Coronary artery (tissue), 2 donors: ENCODE measurements at regions not wholly inside any gene's neighbourhood (a gene's known extent, or its start where the extent isn't known, plus 50 kb on each side); places are given as distances from the start of the nearest gene placed in this dataset.

Experiments
- DNase-seq: peaks from one replicate; pipeline ENCODE4 v3.0.0-alpha.2; 2017; ENCODE audit warnings: low spot score
- H3K27ac ChIP-seq, 2 donors: fragments of 200-600 bp; sonication (generic); one replicate each; pipeline ENCODE4 v1.5.1; 2016 to 2019
- H3K4me3 ChIP-seq: fragments of 200-600 bp; sonication (generic); 2 replicates; pipeline ENCODE4 v1.5.1; 2016; ENCODE audit warnings: mild to moderate bottlenecking, moderate library complexity
- TF ChIP-seq, protein P1 (sequence below): fragments of 200-600 bp; sonication (generic); IDR thresholded peaks from one replicate; pipeline ENCODE4 v1.5.1; 2019; ENCODE audit warnings: antibody characterized with exemption

DNA sequence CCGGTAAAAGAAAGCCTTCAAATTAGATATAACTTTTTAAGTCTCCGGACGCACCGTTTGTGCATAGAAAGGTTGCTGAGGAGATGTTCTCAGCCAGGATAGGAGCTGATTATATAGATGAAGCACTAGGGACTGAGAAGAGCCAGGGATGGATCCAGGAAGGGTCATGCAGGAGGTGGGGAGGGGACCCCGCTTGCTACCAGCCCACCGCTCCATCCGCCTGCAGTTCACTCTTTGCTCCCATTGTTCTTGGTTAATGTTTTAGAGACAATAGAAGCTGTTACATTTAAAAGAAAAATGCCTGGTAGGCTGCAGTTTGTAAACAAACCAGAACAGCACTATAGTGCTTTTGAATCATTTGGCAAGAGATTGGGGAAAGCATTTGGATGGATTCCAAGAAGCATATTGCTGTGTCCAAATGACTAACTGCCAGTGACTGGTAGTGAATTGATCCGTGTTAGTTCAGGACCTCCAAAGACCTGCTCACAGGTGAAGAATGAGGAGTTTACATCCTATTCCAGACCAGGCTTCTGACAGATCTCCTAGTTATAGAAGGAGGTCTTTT is 175.9 kb upstream of the TAC1 start:
- no peak overlapping the region for H3K27ac ChIP-seq
- H3K4me3 ChIP-seq: no peak overlapping the region
- no peak for DNase-seq
- TF ChIP-seq, protein P1, sequence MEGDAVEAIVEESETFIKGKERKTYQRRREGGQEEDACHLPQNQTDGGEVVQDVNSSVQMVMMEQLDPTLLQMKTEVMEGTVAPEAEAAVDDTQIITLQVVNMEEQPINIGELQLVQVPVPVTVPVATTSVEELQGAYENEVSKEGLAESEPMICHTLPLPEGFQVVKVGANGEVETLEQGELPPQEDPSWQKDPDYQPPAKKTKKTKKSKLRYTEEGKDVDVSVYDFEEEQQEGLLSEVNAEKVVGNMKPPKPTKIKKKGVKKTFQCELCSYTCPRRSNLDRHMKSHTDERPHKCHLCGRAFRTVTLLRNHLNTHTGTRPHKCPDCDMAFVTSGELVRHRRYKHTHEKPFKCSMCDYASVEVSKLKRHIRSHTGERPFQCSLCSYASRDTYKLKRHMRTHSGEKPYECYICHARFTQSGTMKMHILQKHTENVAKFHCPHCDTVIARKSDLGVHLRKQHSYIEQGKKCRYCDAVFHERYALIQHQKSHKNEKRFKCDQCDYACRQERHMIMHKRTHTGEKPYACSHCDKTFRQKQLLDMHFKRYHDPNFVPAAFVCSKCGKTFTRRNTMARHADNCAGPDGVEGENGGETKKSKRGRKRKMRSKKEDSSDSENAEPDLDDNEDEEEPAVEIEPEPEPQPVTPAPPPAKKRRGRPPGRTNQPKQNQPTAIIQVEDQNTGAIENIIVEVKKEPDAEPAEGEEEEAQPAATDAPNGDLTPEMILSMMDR: no peak

DNA sequence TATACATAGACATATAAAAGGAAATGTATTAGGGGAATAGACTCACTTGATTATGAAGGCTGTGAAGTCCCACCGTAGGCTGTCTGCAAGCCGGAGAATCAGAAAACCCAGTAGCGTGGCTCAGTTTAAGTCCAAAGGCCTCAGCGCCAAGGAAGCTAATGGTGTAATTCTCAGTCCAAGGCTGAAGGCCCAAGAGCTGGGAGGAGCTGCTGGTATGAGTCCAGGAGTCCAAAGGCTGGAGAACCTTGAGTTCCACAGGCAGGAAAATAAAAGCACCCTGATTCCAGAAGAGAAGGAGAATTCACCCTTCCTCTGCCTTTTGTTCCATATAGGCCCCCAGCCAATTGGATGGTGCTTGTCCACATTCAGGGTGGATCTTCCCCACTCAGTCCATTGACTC is 166.2 kb upstream of the TAC1 start:
- Histone ChIP-seq H3K27ac (no peak overlapping the region), H3K4me3 (no peak overlapping the region)
- TF ChIP-seq, protein P1: no peak
- no peak for DNase-seq

DNA sequence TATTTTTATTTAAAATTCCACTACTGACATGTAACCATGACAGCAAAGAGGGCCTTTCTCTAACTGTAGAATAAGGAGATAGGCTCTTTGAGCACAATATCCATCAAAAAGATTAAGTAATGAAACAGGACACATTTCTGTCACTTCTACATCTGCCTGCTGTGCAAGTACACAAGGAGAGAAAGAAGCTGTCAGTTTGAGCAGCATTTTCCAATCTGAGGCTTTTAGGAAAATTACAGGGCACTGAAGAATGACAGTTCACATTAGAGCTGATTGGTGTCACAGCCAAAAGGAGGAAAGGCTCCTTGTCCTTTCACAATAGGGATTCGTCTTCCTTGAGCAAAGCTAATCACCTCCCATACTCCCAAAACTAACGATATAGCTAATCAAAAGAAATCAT is 158.8 kb upstream of the TAC1 start:
- DNase-seq: no peak
- Histone ChIP-seq H3K4me3 (no peak overlapping the region), H3K27ac (no peak overlapping the region)
- TF ChIP-seq, protein P1: no peak

DNA sequence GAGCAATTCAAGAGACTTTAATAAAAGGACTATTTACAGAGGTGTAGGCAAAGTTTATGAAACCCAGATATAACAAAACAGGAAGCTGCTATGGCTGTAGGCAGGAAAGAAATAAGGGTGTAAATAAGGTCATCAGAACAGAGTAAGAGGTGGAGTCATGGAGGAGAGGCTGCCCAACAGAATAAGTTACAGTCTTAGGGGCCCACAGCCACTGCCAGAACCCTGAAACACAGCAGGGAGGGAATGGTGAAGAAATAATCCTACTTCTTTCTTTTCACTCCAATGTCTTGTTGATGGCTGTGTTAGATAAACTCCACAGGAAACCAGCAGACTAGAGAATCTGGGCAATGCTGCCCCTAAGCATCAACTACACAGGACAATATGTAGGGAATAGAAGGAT is 155.8 kb upstream of the TAC1 start:
- Histone ChIP-seq H3K27ac (no peak overlapping the region), H3K4me3 (no peak overlapping the region)
- TF ChIP-seq, protein P1: no peak
- DNase-seq: no peak

DNA sequence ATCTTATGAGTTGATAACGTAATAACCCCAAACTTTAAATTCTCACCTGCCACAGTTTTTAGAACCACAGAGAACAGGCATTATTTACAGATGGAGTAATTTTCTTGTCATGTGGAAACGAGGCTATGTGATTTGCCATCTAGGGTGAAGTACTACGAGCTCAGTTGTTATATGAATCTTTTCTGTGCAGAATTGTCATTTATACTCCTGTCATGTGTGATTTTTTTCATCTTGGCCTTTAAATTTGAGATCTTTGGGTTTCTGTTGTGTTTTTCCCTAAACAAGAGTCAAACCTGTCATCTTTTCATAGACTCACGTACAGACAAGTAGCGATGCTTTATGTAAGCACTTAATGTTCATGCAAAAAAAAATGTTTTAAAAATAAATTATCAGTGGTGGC is 153.7 kb upstream of the TAC1 start:
- TF ChIP-seq, protein P1: no peak

DNA sequence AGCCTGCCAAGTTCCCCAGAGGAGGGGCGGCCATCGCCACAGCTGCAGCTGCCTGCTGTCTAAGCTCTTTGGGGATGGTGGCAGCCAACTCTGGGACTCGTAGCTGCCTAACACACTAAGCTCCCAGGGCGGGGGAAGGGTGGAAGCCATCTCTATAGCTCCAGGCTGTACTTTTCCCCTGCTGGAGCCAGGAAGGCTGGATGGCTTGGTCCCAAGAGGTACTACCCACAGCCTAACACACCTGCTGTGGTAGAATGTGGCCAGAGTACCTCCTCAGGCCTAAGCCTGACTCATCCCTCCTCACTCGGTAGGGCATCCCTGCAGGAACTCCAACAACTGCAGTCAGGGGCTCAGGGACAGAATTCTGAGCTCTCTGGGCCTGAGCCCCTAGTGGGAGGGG is 151.7 kb upstream of the TAC1 start:
- TF ChIP-seq, protein P1: no peak
- H3K27ac ChIP-seq: no peak overlapping the region
- no peak overlapping the region for H3K4me3 ChIP-seq
- DNase-seq: no peak

More for the DNA sequence above, 153.7 kb upstream of the TAC1 start:
- Histone ChIP-seq H3K27ac (no peak overlapping the region), H3K4me3 (no peak overlapping the region)
- no peak for DNase-seq

DNA sequence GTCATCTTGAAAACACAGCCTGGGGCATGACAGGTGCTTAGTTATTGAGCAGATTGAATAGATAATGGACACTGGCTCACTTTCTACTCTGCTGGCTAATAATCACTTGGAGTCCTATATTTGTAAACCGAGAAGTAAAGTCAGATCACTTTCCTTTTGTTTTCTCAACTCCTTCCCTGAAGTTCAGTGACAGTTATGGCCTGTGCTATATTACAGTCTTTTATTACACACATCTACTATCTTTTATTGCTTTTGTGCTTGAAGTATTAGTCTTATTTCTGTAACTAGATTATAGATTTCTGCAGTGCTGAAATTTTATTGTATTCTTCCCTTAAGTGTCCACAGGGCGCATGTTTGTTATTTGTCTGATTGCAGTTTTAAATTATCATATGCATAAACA is 136.4 kb upstream of the TAC1 start:
- Histone ChIP-seq H3K27ac (no peak overlapping the region), H3K4me3 (no peak overlapping the region)
- TF ChIP-seq, protein P1: no peak
- no peak for DNase-seq
